HCT116 (cell line): ENCODE measurements at regions not wholly inside any gene's neighbourhood (a gene's known extent, or its start where the extent isn't known, plus 50 kb on each side); places are given as distances from the start of the nearest gene placed in this dataset.

Experiments
- CEBPB ChIP-seq: IDR thresholded peaks from 2 replicates; pipeline ENCODE4 v1.6.1; 2012; ENCODE audit warnings: low read depth
- ELF1 ChIP-seq: IDR thresholded peaks from 2 replicates; pipeline ENCODE4 v1.6.1; 2012; ENCODE audit warnings: low read depth, borderline replicate concordance
- EZH2 ChIP-seq: fragments of 200-600 bp; sonication (generic); IDR thresholded peaks from 2 replicates; pipeline ENCODE4 v1.6.1; 2017; ENCODE audit warnings: antibody characterized with exemption, mixed run types
- EZH2phosphoT487 ChIP-seq: fragments of 200-600 bp; IDR thresholded peaks from 2 replicates; pipeline ENCODE4 v1.6.1; 2018; ENCODE audit warnings: antibody characterized with exemption, borderline replicate concordance
- POLR2A ChIP-seq: IDR thresholded peaks from 2 replicates; pipeline ENCODE4 v1.7.0; 2011; ENCODE audit warnings: borderline replicate concordance; ENCODE audit not compliant: insufficient read depth, insufficient read length; ENCODE audit errors: extremely low read depth
- SRF ChIP-seq: IDR thresholded peaks from 2 replicates; pipeline ENCODE4 v1.6.1; 2012; ENCODE audit warnings: low read depth
- YY1 ChIP-seq: IDR thresholded peaks from 2 replicates; pipeline ENCODE4 v1.6.1; 2011; ENCODE audit warnings: low read length, low read depth, moderate library complexity, mild to moderate bottlenecking; ENCODE audit not compliant: insufficient replicate concordance; ENCODE audit errors: extremely low read depth
- TF ChIP-seq, protein P1 (sequence below), 3 experiments: fragments of 200-600 bp in 1 of 3; sonication (generic) in 1 of 3; IDR thresholded peaks in 2 of 3; conservative IDR thresholded peaks in 1 of 3; 2 replicates each; pipeline ENCODE4 v1.5.1; 2012 to 2017; ENCODE audit warnings: low read depth in 2 of 3, low read length in 2 of 3, antibody characterized with exemption in 1 of 3, borderline replicate concordance in 1 of 3, control low read depth in 1 of 3, mild to moderate bottlenecking in 1 of 3, mixed read lengths in 1 of 3, mixed run types in 1 of 3, moderate library complexity in 1 of 3; ENCODE audit not compliant: insufficient read depth in 1 of 3
- TF ChIP-seq, protein P2 (sequence below): IDR thresholded peaks from 2 replicates; pipeline ENCODE4 v1.6.1; 2011; ENCODE audit warnings: mild to moderate bottlenecking, low read length, moderate library complexity; ENCODE audit not compliant: insufficient replicate concordance; ENCODE audit errors: extremely low read depth

DNA sequence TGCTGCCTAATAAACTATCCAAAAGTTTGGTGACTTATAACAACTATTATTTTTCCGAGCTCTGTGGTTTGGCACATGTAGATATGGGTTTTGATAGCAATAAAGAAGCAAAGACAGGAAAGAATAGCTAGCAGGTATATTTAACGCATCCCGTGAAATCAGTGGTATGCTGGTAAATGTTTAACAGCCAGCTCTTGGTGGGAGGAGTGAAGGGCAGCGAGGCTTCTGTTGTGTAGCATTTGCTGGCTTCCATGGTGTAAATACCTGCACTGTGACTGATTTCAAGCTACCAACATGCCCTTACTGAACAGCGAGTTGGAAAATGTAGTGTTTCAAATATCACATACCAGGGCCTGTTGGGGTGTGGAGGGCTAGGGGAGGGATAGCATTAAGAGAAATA is 291.0 kb downstream of the PRDM2 start:
- TF ChIP-seq, protein P1, sequence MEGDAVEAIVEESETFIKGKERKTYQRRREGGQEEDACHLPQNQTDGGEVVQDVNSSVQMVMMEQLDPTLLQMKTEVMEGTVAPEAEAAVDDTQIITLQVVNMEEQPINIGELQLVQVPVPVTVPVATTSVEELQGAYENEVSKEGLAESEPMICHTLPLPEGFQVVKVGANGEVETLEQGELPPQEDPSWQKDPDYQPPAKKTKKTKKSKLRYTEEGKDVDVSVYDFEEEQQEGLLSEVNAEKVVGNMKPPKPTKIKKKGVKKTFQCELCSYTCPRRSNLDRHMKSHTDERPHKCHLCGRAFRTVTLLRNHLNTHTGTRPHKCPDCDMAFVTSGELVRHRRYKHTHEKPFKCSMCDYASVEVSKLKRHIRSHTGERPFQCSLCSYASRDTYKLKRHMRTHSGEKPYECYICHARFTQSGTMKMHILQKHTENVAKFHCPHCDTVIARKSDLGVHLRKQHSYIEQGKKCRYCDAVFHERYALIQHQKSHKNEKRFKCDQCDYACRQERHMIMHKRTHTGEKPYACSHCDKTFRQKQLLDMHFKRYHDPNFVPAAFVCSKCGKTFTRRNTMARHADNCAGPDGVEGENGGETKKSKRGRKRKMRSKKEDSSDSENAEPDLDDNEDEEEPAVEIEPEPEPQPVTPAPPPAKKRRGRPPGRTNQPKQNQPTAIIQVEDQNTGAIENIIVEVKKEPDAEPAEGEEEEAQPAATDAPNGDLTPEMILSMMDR (IDR thresholded peaks at IDR 0.05 in 2 of 3, conservative IDR thresholded peaks at IDR 0.05 in 1 of 3; ENCODE audit: borderline replicate concordance in 1 of 3, insufficient read depth in 1 of 3, low read depth in 2 of 3, low read length in 2 of 3): no peak
- TF ChIP-seq POLR2A (no peak), ELF1 (no peak), YY1 (no peak), CEBPB (no peak), SRF (no peak), EZH2 (no peak), EZH2phosphoT487 (no peak)
- TF ChIP-seq, protein P2, sequence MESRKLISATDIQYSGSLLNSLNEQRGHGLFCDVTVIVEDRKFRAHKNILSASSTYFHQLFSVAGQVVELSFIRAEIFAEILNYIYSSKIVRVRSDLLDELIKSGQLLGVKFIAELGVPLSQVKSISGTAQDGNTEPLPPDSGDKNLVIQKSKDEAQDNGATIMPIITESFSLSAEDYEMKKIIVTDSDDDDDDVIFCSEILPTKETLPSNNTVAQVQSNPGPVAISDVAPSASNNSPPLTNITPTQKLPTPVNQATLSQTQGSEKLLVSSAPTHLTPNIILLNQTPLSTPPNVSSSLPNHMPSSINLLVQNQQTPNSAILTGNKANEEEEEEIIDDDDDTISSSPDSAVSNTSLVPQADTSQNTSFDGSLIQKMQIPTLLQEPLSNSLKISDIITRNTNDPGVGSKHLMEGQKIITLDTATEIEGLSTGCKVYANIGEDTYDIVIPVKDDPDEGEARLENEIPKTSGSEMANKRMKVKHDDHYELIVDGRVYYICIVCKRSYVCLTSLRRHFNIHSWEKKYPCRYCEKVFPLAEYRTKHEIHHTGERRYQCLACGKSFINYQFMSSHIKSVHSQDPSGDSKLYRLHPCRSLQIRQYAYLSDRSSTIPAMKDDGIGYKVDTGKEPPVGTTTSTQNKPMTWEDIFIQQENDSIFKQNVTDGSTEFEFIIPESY: no peak
